Stimulated activated CD8-positive, alpha-beta memory T cell treated with anti-CD3 and anti-CD28 coated beads, Interleukin-12 subunit alpha, Interleukin-12 subunit beta, amount 100 ng/mL, for 1 hour (primary cell): ENCODE measurements at regions not wholly inside any gene's neighbourhood (a gene's known extent, or its start where the extent isn't known, plus 50 kb on each side); places are given as distances from the start of the nearest gene placed in this dataset.

Experiments
- DNase-seq: peaks from one replicate; pipeline ENCODE4 v3.0.0-alpha.2; 2020; ENCODE audit warnings: low read depth

GRCh38 chr12:41932470-41932991, 212.1 kb downstream of the GXYLT1 start:
- DNase-seq, result no peak

- DNase-seq, result no peak
Measured at GRCh38 chr12:41930866-41931437, 213.7 kb downstream of the GXYLT1 start.

- no peak for DNase-seq
Measured at GRCh38 chr12:41924111-41924510, 220.6 kb downstream of the GXYLT1 start.

- DNase-seq, result no peak
Measured at GRCh38 chr12:41923351-41923750, 221.3 kb downstream of the GXYLT1 start.

GRCh38 chr12:41920355-41920754, 224.3 kb downstream of the GXYLT1 start:
- no peak for DNase-seq

- no peak for DNase-seq
Measured at GRCh38 chr12:41919526-41920261, 225.0 kb downstream of the GXYLT1 start.

GRCh38 chr12:41919048-41919447, 225.6 kb downstream of the GXYLT1 start:
- DNase-seq, result no peak

- DNase-seq, result no peak
Measured at GRCh38 chr12:41917938-41918341, 226.7 kb downstream of the GXYLT1 start.

GRCh38 chr12:41917181-41917580, 227.5 kb downstream of the GXYLT1 start:
- no peak for DNase-seq

GRCh38 chr12:41910578-41911320, 233.9 kb downstream of the GXYLT1 start:
- DNase-seq, result no peak

- no peak for DNase-seq
Measured at GRCh38 chr12:41908206-41908605, 236.5 kb downstream of the GXYLT1 start.

- no peak for DNase-seq
Measured at GRCh38 chr12:41907550-41907949, 237.1 kb downstream of the GXYLT1 start.

- DNase-seq, result no peak
Measured at GRCh38 chr12:41907021-41907420, 237.7 kb downstream of the GXYLT1 start.

- DNase-seq, result no peak
Measured at GRCh38 chr12:41905759-41906297, 238.8 kb downstream of the GXYLT1 start.

GRCh38 chr12:41905073-41905758, 239.5 kb downstream of the GXYLT1 start:
- DNase-seq, result no peak

- DNase-seq, result no peak
Measured at GRCh38 chr12:41904041-41904440, 240.6 kb downstream of the GXYLT1 start.

GRCh38 chr12:41903014-41903708, 241.5 kb downstream of the GXYLT1 start:
- no peak for DNase-seq

- DNase-seq, result no peak
Measured at GRCh38 chr12:41899577-41899976, 245.1 kb downstream of the GXYLT1 start.

- DNase-seq, result no peak
Measured at GRCh38 chr12:41897593-41897992, 247.1 kb downstream of the GXYLT1 start.

GRCh38 chr12:41893491-41893890, 251.2 kb downstream of the GXYLT1 start:
- DNase-seq, result no peak

- DNase-seq, result no peak
Measured at GRCh38 chr12:41892302-41892701, 252.4 kb downstream of the GXYLT1 start.
